ENCODE measurements at regions not wholly inside any gene's neighbourhood (a gene's known extent, or its start where the extent isn't known, plus 50 kb on each side); places are given as distances from the start of the nearest gene placed in this dataset.

DNA sequence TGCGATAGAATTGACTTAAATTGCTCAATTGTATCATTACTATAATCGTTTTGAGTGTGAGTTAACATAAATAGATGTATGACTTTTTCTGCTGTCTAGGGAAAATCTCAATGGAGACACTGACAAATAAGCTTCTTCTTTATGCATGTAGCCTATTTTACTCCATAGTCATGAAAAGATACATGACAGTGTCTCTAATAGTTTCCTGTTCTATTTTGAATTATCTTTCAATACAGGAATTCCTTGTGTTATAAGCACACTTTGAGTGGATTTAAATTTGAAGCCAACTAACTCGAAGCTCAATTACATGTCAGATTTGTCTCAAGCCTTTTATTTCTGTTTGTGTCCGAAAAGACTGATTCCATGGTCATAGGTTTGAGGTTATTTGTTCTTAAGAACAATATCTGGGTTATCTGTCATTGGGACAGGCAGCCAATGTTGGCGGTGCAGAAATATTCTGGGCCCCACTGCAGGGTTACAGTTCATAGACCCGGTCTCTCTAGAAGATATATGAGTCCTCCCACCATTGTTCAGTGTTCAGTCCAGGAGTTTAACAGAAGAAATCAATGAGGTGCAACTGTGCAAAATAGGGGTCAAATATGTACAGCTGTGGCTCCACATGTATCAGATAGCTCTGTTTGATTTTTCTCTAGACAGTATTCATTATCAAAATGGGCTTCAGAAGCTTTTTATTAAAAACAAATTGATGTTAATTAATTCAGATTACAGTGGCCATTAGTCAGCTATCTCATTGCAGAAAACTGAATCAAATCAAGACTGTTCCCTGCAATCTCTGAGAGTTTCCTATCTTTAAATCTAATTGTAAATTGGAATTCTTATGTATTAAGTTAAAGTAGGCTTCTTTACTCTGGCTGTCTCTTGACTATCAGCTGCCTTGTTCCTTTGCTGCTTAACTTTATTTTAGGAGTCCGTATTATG lies 1238.8 kb downstream of the NXPH1 start:
- Histone ChIP-seq H3K4me1 (ENCODE audit: control insufficient read depth in 1 of 2, insufficient read depth in 2 of 2, low read length in 2 of 2) (no peaks in the 10 kb centered on the region), H2AFZ (ENCODE audit: low read depth, low read length, poor library complexity, severe bottlenecking) (no peak overlapping the region), H3K9me3 (ENCODE audit: control insufficient read depth in 1 of 2, insufficient read depth in 1 of 2, low read depth in 1 of 2, low read length in 2 of 2) (peaks cover 0 to 6% of the 10 kb centered on the region in 2 experiments; a peak in 2 of 4 replicates), H3K27ac (ENCODE audit: low read depth, low read length) (no peak overlapping the region), H4K20me1 (ENCODE audit: insufficient read depth) (no peaks in the 10 kb centered on the region), H3K79me2 (ENCODE audit: insufficient read depth, low read length) (no peaks in the 10 kb centered on the region), H3K4me2 (ENCODE audit: low read length) (no peak overlapping the region), H3K36me3 (ENCODE audit: control insufficient read depth in 1 of 2, insufficient read depth in 2 of 2, low read length in 2 of 2) (no peaks in the 10 kb centered on the region), H3K27me3 (ENCODE audit: insufficient read depth, low read length) (no peaks in the 10 kb centered on the region), H3K9ac (ENCODE audit: low read length) (no peak overlapping the region), H3K9me2 (ENCODE audit: insufficient read depth) (no peaks in the 10 kb centered on the region), H3K4me3 (replicated peaks in 1 of 2; ENCODE audit: low read depth in 1 of 2, low read length in 2 of 2) (no peak overlapping the region)
- POLR2A ChIA-PET: no interaction called here
- intact Hi-C loops (cut with micrococcal nuclease): no loop called here
- DNase-seq (ENCODE audit: low read depth, low spot score): no peak
- CTCF ChIA-PET: no interaction called here
- ATAC-seq: no peak
- no peak for TF ChIP-seq CBX3 (IDR thresholded peaks at IDR 0.05; ENCODE audit: low read depth)
- TF ChIP-seq, protein P1, sequence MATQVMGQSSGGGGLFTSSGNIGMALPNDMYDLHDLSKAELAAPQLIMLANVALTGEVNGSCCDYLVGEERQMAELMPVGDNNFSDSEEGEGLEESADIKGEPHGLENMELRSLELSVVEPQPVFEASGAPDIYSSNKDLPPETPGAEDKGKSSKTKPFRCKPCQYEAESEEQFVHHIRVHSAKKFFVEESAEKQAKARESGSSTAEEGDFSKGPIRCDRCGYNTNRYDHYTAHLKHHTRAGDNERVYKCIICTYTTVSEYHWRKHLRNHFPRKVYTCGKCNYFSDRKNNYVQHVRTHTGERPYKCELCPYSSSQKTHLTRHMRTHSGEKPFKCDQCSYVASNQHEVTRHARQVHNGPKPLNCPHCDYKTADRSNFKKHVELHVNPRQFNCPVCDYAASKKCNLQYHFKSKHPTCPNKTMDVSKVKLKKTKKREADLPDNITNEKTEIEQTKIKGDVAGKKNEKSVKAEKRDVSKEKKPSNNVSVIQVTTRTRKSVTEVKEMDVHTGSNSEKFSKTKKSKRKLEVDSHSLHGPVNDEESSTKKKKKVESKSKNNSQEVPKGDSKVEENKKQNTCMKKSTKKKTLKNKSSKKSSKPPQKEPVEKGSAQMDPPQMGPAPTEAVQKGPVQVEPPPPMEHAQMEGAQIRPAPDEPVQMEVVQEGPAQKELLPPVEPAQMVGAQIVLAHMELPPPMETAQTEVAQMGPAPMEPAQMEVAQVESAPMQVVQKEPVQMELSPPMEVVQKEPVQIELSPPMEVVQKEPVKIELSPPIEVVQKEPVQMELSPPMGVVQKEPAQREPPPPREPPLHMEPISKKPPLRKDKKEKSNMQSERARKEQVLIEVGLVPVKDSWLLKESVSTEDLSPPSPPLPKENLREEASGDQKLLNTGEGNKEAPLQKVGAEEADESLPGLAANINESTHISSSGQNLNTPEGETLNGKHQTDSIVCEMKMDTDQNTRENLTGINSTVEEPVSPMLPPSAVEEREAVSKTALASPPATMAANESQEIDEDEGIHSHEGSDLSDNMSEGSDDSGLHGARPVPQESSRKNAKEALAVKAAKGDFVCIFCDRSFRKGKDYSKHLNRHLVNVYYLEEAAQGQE (IDR thresholded peaks at IDR 0.05; ENCODE audit: low read depth): no peak
- no peak for TF ChIP-seq SP1 (IDR thresholded peaks at IDR 0.05; ENCODE audit: low read depth)
- no peak for TF ChIP-seq ZNF274 (IDR thresholded peaks at IDR 0.05; ENCODE audit: low read depth, low read length)
- TF ChIP-seq, protein P2, sequence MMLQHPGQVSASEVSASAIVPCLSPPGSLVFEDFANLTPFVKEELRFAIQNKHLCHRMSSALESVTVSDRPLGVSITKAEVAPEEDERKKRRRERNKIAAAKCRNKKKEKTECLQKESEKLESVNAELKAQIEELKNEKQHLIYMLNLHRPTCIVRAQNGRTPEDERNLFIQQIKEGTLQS (IDR thresholded peaks at IDR 0.05): no peak
- TF ChIP-seq EZH2 (IDR thresholded peaks at IDR 0.05): no peak
- TF ChIP-seq TCF7L2 (IDR thresholded peaks at IDR 0.05; ENCODE audit: borderline replicate concordance, extremely low read depth, insufficient read depth, insufficient read length): no peak
- TF ChIP-seq FOSL1 (IDR thresholded peaks at IDR 0.05; ENCODE audit: low read depth): no peak
- no peak for TF ChIP-seq RAD21 (IDR thresholded peaks at IDR 0.05; ENCODE audit: low read depth)
- TF ChIP-seq, protein P3, sequence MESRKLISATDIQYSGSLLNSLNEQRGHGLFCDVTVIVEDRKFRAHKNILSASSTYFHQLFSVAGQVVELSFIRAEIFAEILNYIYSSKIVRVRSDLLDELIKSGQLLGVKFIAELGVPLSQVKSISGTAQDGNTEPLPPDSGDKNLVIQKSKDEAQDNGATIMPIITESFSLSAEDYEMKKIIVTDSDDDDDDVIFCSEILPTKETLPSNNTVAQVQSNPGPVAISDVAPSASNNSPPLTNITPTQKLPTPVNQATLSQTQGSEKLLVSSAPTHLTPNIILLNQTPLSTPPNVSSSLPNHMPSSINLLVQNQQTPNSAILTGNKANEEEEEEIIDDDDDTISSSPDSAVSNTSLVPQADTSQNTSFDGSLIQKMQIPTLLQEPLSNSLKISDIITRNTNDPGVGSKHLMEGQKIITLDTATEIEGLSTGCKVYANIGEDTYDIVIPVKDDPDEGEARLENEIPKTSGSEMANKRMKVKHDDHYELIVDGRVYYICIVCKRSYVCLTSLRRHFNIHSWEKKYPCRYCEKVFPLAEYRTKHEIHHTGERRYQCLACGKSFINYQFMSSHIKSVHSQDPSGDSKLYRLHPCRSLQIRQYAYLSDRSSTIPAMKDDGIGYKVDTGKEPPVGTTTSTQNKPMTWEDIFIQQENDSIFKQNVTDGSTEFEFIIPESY (IDR thresholded peaks at IDR 0.05; ENCODE audit: extremely low read depth, insufficient replicate concordance, low read length): no peak
- no peak for TF ChIP-seq EZH2phosphoT487 (IDR thresholded peaks at IDR 0.05; ENCODE audit: borderline replicate concordance)
- no peak for TF ChIP-seq SIN3A (IDR thresholded peaks at IDR 0.05; ENCODE audit: low read depth)
- no peak for TF ChIP-seq CEBPB (IDR thresholded peaks at IDR 0.05; ENCODE audit: low read depth)
- TF ChIP-seq POLR2A (IDR thresholded peaks at IDR 0.05; ENCODE audit: borderline replicate concordance, extremely low read depth, insufficient read depth, insufficient read length): no peak
- no TSS peak for BruUV-seq (replicated peaks)
- RAD21 ChIA-PET (ENCODE audit: low non-redundant PET in 1 of 2, low total read pairs in 2 of 2, uncharacterized antibody in 2 of 2, unreplicated experiment in 2 of 2): no interaction called here
